GM18502 (cell line): ENCODE measurements at regions not wholly inside any gene's neighbourhood (a gene's known extent, or its start where the extent isn't known, plus 50 kb on each side); places are given as distances from the start of the nearest gene placed in this dataset.

Experiments used
- ATAC-seq: cut with Tn5 transposase; IDR thresholded peaks from one replicate; pipeline ENCODE4 v1.9.1; 2021; ENCODE audit warnings: mild to moderate bottlenecking; ENCODE audit not compliant: unreplicated experiment, poor library complexity

DNA sequence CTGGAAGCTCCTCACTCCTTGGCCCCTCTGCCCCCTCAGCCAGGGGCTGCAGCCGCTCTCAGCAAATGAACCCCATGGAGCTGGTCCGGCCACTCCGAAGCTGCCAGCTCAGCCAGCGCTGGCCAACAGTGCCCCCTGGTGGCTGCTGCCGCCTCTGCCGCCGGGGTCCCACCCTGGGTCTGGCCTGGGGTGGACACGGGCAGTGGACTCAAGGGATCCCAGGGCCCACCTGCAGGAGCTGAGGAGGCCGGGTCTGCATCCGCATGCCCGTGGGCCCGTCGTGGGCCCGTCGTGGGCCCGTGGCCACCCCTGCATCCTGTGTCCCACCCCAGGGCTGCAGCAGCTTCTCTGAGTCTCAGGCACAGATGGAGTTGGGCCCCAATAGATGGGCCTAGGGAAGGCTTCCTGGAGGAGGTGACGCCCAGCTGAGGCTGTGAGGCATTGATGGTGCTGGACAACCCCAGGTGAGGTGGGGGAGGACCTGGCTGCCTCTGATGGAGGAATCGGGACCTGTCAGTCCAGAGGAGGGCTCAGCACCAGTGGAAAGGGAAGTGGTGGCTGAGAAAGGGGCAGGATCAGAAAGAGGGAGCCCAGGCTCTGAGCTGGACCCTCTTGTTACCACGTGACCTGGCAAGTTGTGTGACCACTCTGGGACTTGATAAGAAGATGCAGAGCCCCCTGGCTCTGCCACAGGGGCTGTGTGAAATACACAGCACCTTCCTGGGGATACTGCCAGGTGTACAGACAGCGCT lies 522.3 kb downstream of the BRD1 start:
- ATAC-seq = no peak

DNA sequence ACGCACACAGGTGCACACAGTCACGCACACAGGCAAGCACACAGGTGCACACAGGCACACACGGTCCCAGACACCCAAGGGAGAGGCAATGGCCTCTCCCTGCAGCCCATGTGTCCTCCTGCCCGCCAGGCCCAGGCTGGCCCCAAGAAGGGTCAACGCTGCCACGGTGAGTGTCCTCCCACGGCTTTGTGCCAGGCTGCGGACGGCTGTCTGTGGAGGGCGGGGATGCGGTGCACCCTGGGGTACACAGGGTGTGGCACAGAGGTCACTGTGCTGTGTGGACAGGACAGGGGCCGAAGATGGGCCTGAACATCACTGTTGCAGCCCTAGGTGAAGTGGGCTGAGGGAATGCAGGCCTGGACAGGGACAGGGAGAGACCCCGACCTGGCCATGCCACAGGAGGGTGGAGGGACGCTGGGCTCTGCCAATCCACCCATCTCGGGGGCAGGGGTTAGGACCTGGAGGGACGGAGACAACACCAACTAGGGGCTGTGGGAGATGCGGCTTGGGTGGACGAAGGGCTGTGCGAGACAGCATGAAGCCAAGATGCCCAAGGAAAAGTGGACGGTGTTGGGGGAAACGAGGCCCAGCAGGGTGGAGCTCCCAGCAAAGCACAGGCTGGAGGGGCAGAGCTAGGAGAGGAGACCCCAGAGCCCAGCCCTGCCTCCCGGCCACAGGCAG lies 523.8 kb downstream of the BRD1 start:
- ATAC-seq = no peak

- ATAC-seq = no peak
Measured at GRCh38 chr22:49303061-49303735, 524.5 kb downstream of the BRD1 start.

GRCh38 chr22:49302530-49302929 lies 525.1 kb downstream of the BRD1 start:
- ATAC-seq = no peak

DNA sequence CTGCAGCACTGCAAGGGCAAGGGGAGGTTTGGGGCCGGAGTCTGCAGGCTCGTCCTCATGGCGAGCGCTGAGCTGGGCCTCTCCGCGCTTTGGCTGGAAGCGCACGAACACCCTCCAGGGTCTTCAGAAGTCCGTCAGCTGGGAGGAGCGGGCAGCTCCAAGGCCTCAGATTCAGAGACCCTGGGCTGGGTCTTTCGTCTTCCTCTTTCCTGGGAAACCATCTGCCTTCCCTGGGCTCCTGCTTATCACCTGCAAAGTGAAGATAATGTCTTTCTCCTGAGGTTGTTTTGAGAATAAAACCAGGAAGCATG lies 525.6 kb downstream of the BRD1 start:
- no peak for ATAC-seq

DNA sequence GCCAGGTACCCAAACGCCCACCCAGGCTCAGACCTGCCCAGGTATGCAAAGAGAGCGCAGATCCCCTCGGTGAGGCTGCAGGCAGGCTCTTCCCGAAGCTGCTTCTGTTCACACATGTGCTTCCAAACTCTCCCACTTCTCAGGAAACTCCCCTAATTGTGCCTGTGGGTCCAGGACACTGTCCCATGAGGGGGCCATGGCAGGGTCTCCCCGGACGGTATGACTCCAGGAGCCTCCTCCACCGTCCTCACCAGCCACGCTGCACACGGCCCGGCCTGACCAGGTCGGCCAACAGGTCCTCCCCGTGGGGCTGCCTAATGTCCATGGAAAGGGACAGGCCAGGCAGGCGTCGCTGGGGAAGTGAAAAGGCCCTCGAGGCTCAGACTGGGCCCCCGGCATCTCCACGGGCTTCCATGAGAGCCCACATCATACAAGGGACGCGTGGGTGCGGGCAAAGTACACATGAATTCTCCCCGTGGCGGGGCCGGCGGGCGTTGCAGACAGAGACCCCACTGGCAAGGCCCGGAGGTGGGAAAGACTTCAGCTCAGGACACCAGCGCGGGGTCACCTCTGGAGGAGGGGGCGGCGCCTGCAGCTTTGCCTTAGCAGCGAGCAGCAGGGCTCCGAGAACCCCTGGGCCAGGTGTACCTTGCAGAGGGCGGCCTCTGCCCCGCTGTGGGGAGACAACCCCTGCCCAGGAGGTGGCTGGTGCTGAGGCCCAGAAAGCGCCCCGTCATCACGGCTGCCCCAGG lies 526.1 kb downstream of the BRD1 start:
- no peak for ATAC-seq

DNA sequence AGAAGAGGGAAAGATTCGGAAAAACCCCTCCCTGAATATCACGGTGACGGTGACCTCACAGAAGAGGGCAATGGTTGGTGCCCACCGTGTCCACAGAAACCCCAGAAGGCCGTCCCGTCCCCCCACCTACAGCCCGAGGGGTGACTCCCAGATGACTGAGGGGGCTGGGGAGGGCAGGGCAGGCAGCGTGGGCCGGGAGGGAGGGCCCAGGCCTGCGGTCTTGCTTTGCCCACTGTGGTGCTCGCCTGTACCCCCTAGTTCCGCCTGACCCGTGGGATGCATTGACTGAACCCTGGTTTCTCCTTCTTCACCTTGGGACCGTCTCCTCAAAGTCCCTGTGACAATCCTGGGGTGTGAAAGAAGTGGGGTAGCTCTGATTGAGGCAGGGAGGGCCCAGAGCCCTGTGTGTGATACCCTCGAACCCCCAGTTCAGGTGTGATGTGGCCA lies 526.7 kb downstream of the BRD1 start:
- no peak for ATAC-seq

GRCh38 chr22:49300241-49300640 lies 527.4 kb downstream of the BRD1 start:
- no peak for ATAC-seq

GRCh38 chr22:49299821-49300231 lies 527.8 kb downstream of the BRD1 start:
- no peak for ATAC-seq

GRCh38 chr22:49298834-49299750 lies 528.6 kb downstream of the BRD1 start:
- no peak for ATAC-seq

DNA sequence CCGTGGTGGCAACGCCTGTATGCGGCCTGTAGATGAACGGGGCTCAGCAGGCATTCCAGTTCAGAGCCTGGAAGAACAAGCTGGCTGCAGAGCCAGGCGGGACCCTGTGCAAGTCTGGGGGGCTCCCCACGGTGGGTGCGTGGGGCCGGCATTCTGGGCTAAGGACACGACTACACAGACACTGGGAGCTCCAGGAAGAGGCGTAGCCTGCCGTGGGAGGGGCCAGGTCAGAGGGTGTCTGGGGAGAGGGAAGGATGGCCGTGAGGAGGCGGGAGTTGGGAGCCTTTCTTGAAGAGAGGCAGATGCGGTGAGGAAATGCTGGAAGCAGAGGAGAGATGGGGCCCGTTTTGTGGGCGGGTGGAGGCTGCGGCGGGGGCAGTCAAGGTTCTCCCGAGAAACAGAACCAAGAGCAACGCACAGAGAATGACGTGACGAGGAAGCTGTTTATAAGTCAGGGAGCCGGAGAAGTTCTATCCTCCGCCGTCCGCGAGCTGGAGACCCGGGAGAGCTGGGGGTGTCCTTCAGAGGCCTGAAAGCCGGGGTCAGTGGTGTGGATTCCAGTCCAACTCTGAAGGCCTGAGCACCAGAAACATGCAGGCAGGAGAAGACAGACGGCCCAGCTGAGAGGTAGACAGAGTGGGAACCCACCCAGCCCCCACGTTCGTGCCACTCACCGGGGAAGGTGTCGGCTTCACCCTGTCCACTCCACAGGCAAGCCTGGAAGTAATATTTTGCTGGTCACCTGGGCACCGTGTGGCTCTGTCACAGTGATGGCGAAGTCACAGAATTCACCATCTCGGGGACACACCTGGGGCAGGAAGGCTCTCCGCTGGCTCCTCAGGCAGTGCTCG lies 529.6 kb downstream of the BRD1 start:
- no peak for ATAC-seq

DNA sequence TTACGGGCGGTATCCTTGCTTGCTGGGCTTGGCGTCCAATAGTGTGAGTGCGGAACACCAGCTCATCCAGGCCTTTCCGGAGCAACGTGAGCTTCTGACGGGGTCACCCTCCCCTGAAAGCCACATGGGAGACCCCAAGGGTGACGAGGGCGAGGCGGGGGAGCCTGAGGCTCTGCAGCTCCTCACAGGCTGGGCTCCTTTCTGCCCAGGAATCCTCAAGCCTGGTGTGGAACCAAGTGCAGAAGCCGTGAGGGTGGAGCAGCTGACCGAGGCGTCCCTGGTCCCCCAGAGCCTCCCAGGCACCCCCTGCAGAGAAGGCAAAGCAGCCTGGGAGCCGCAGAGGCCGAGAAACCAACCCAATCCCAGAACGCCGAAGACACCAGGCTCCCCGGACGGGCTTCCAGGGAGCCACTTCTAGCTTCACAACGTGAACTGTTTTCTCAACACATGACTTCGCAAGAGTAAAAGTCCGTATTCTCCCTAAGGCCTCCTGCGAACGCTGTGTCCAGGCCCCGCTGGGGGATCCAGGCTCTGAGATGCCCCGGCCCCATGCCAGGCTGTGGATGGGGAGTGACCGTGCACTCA lies 530.3 kb downstream of the BRD1 start:
- ATAC-seq = no peak

DNA sequence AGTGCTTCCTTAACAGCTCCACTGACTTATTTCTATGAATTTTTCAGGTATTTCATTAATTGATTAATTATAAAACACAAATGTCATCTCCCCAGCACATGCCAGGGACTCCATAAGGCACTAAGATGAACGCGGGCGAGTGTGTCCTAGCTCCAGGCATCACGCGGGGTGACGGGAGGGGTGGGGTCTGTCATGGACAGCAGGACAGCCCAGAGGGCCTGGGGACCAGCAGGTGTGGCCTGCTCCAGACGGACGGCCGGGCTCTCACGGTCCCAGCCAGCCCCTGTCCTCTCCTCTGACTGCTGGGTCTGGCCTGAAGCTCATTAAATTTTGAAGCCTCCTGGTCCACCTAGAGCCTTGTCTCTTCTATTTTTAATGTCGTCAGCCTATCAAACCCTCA lies 531.1 kb downstream of the BRD1 start:
- no peak for ATAC-seq

- ATAC-seq = no peak
Measured at GRCh38 chr22:49295851-49296560, 531.7 kb downstream of the BRD1 start.

DNA sequence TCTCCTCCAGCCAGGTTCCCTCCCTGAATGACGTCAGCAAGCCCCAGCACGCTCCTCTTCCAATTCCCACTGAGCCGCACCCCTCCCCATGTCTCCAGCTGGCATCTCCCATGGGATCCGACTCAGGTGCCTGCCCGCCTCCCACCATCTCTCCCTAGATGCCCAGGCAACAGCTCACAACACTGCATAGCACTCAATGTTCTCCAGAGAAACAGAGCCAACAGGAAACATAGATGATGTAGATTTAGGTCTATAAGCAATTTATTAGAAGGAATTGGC lies 532.3 kb downstream of the BRD1 start:
- ATAC-seq = no peak

- ATAC-seq = no peak
Measured at GRCh38 chr22:49294656-49295464, 532.8 kb downstream of the BRD1 start.

DNA sequence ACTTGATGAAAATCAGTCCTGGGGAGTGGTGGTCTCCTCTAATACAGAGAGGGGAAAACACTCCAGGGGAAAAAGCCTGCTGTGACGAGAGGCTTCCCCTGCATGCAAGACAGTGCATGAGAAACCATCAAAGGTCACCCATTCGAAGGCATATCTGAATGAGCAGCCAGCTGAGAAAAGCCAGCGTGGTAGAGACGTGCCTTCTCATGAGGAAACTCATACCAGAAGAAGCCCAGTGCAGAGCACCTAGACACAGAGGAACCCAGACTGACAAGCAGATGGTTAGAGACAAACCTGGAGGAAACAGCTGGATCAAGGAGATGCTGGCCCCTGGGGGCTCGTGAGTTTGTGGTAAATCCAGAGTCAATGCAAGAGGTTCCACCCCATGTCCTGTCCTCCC lies 534.8 kb downstream of the BRD1 start:
- ATAC-seq = no peak
